CD4-positive, CD25-positive, alpha-beta regulatory T cell (primary cell): ENCODE measurements at regions not wholly inside any gene's neighbourhood (a gene's known extent, or its start where the extent isn't known, plus 50 kb on each side); places are given as distances from the start of the nearest gene placed in this dataset.

Experiments used
- ATAC-seq, 2 donors: fragments of 150-1000 bp; cut with Tn5 transposase; one replicate each; pipeline ENCODE4 v1.10.0; 2021; ENCODE audit warnings: low read depth in 2 of 2, moderate number of reproducible peaks in 2 of 2, moderate library complexity in 1 of 2
- DNase-seq, 3 donors: peaks; one replicate each; pipeline versions ENCODE4 v3.0.0 to v3.0.0-alpha.2; 2012 to 2022; ENCODE audit warnings: mixed read lengths in 1 of 3
- H3K27ac ChIP-seq: one replicate; pipeline ENCODE4 v1.7.0; 2013; ENCODE audit warnings: mild to moderate bottlenecking, low read length; ENCODE audit not compliant: insufficient read depth, poor library complexity, severe bottlenecking
- H3K27me3 ChIP-seq: one replicate; pipeline ENCODE4 v1.7.0; 2013; ENCODE audit warnings: low read length; ENCODE audit not compliant: control insufficient read depth, insufficient read depth
- H3K36me3 ChIP-seq: one replicate; pipeline ENCODE4 v1.7.0; 2013; ENCODE audit warnings: mild to moderate bottlenecking, low read length, moderate library complexity; ENCODE audit not compliant: control insufficient read depth, insufficient read depth
- H3K4me1 ChIP-seq: 2 replicates; pipeline ENCODE4 v1.7.0; 2013; ENCODE audit warnings: mild to moderate bottlenecking, low read length; ENCODE audit not compliant: insufficient read depth, control insufficient read depth, poor library complexity, severe bottlenecking
- H3K4me3 ChIP-seq: one replicate; pipeline ENCODE4 v1.7.0; 2013; ENCODE audit warnings: low read depth, mild to moderate bottlenecking, low read length, moderate library complexity
- H3K9me3 ChIP-seq, 2 experiments: 1 replicate in 1 of 2; 2 replicates in 1 of 2; pipeline ENCODE4 v1.7.0; 2013; ENCODE audit warnings: low read length in 2 of 2, mild to moderate bottlenecking in 1 of 2, moderate library complexity in 1 of 2; ENCODE audit not compliant: control insufficient read depth in 2 of 2
- H3K27ac Mint-ChIP-seq, 3 donors: one replicate each; pipeline ENCODE4 v1.8.0; 2020 to 2022; ENCODE audit warnings: mild to moderate bottlenecking in 3 of 3, mixed read lengths in 3 of 3, moderate library complexity in 2 of 3
- H3K27me3 Mint-ChIP-seq: one replicate; pipeline ENCODE4 v1.8.0; 2022; ENCODE audit warnings: mild to moderate bottlenecking, mixed read lengths
- H3K36me3 Mint-ChIP-seq: one replicate; pipeline ENCODE4 v1.8.0; 2020; ENCODE audit warnings: mixed read lengths
- H3K4me1 Mint-ChIP-seq, 4 donors: one replicate each; pipeline ENCODE4 v1.8.0; 2020 to 2022; ENCODE audit warnings: mixed read lengths in 4 of 4, mild to moderate bottlenecking in 1 of 4
- H3K4me3 Mint-ChIP-seq, 4 donors: one replicate each; pipeline ENCODE4 v1.8.0; 2020 to 2022; ENCODE audit warnings: mild to moderate bottlenecking in 4 of 4, mixed read lengths in 4 of 4, moderate library complexity in 3 of 4
- H3K9me3 Mint-ChIP-seq, 7 donors: one replicate each; pipeline ENCODE4 v1.8.0; 2020 to 2022; ENCODE audit warnings: mixed read lengths in 7 of 7, mild to moderate bottlenecking in 3 of 7, moderate library complexity in 2 of 7

DNA sequence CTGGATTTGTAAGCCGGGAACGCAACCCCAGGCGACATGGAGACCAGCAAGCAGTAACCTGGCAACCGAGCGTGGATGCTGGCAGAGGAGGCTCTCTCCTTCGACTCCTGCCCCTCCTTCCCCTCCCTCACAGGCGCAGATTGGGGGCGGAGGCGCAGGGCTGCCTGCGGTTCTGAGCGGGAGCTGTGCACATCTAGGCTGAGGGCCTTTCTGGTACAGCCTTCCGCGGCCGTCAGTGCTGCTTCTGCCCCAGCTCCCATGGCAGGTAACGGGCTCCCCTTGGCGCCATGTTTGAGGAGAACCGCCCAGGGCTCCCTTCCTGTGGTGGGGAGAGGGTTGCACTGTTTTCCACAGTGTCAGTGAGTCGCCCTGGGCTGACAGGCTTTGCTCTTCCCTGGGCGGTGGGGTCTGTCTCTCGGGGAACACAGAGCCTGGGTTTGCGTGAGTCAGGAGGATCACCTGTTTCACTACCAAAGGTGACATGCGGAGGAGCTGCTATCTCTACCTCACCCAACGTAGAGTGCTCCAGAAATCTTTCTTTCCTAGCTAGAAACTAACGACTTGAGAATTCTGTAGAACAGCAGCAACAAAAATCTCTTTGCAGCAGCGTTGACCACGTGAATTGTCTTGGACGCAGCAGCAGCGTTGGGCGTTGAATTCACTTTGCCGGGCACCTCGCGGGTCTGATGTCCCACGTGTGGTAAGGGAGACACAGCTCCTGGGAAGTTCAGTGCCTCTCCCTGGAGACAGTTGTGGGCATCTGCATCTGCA lies 154.8 kb upstream of the COBL start:
- no peaks in the 10 kb centered on the region for H3K36me3 Mint-ChIP-seq
- H3K36me3 ChIP-seq = no peaks in the 10 kb centered on the region
- no peak overlapping the region for H3K27ac ChIP-seq
- H3K27me3 ChIP-seq = no peaks in the 10 kb centered on the region
- no peak overlapping the region for H3K4me3 Mint-ChIP-seq
- H3K4me1 Mint-ChIP-seq = no peaks in the 10 kb centered on the region
- ATAC-seq (no peak), DNase-seq (no peak)
- H3K9me3 ChIP-seq = no peaks in the 10 kb centered on the region
- no peak overlapping the region for H3K4me3 ChIP-seq
- no peaks in the 10 kb centered on the region for H3K4me1 ChIP-seq
- peaks cover 0 to 13% (median 0%) of the 10 kb centered on the region in 7 donors for H3K9me3 Mint-ChIP-seq
- H3K27me3 Mint-ChIP-seq = no peaks in the 10 kb centered on the region
- H3K27ac Mint-ChIP-seq = no peak overlapping the region

- Mint-ChIP-seq H3K4me3 (no peak overlapping the region), H3K27me3 (no peaks in the 10 kb centered on the region), H3K9me3 (peaks cover 0 to 8% (median 3%) of the 10 kb centered on the region in 7 donors), H3K36me3 (no peaks in the 10 kb centered on the region), H3K4me1 (no peaks in the 10 kb centered on the region), H3K27ac (no peak overlapping the region)
- Histone ChIP-seq H3K4me3 (no peak overlapping the region), H3K4me1 (no peaks in the 10 kb centered on the region), H3K27ac (no peak overlapping the region), H3K36me3 (no peaks in the 10 kb centered on the region), H3K27me3 (no peaks in the 10 kb centered on the region), H3K9me3 (no peaks in the 10 kb centered on the region)
- no peak for ATAC-seq
- DNase-seq = peak in 1 of 3 donors; percentile 1
These were observed 150.9 kb upstream of the COBL start for GRCh38 chr7:51467384-51468017.

- H3K36me3 ChIP-seq = no peaks in the 10 kb centered on the region
- Mint-ChIP-seq H3K27me3 (peaks cover 6% of the 10 kb centered on the region), H3K27ac (no peak overlapping the region), H3K4me1 (no peaks in the 10 kb centered on the region), H3K4me3 (no peak overlapping the region), H3K9me3 (peaks cover 0 to 9% (median 2%) of the 10 kb centered on the region in 7 donors), H3K36me3 (no peaks in the 10 kb centered on the region)
- no peaks in the 10 kb centered on the region for H3K27me3 ChIP-seq
- ATAC-seq = no peak
- no peak overlapping the region for H3K4me3 ChIP-seq
- H3K27ac ChIP-seq = no peak overlapping the region
- no peaks in the 10 kb centered on the region for H3K9me3 ChIP-seq
- DNase-seq = no peak
- no peaks in the 10 kb centered on the region for H3K4me1 ChIP-seq
These were observed 143.2 kb upstream of the COBL start for GRCh38 chr7:51459809-51460208.

DNA sequence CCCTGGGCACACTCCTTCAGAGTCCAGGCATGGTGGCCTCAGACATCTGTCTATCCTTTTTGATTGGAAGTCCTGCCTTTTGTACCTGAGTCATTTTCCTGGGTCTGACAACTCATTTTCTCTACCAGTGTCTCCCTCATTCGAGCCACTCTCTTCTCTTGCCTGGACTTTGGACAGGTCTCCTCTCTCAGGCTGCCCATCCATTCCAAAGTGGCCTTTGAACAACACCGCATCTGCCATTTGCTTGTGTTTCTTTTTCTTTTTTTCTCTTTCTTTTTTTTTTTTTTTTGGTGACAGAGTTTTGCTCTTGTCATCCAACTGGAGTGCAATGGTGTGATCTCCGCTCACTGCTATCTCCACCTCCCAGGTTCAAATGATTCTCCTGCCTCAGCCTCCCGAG lies 142.1 kb upstream of the COBL start:
- DNase-seq (no peak), ATAC-seq (no peak)
- Histone ChIP-seq H3K4me1 (no peaks in the 10 kb centered on the region), H3K27ac (no peak overlapping the region), H3K4me3 (no peak overlapping the region), H3K9me3 (no peaks in the 10 kb centered on the region), H3K27me3 (no peaks in the 10 kb centered on the region), H3K36me3 (no peaks in the 10 kb centered on the region)
- Mint-ChIP-seq H3K27me3 (peaks cover 6% of the 10 kb centered on the region), H3K9me3 (peaks cover 0 to 9% (median 0%) of the 10 kb centered on the region in 7 donors), H3K27ac (no peak overlapping the region), H3K4me3 (no peak overlapping the region), H3K4me1 (no peaks in the 10 kb centered on the region), H3K36me3 (no peaks in the 10 kb centered on the region)

- H3K4me1 ChIP-seq = no peaks in the 10 kb centered on the region
- no peaks in the 10 kb centered on the region for H3K9me3 ChIP-seq
- H3K27ac ChIP-seq = no peak overlapping the region
- H3K27me3 ChIP-seq = no peaks in the 10 kb centered on the region
- DNase-seq (no peak), ATAC-seq (no peak)
- Mint-ChIP-seq H3K4me3 (no peak overlapping the region), H3K4me1 (no peaks in the 10 kb centered on the region), H3K27ac (no peak overlapping the region), H3K36me3 (no peaks in the 10 kb centered on the region), H3K9me3 (peaks cover 0 to 6% (median 0%) of the 10 kb centered on the region in 7 donors), H3K27me3 (peaks cover 6% of the 10 kb centered on the region)
- no peak overlapping the region for H3K4me3 ChIP-seq
- no peaks in the 10 kb centered on the region for H3K36me3 ChIP-seq
These were observed 140.5 kb upstream of the COBL start for GRCh38 chr7:51457079-51457478.

- Mint-ChIP-seq H3K4me1 (no peaks in the 10 kb centered on the region), H3K27ac (no peak overlapping the region), H3K27me3 (peaks cover 6% of the 10 kb centered on the region), H3K4me3 (no peak overlapping the region), H3K9me3 (peaks cover 0 to 6% (median 0%) of the 10 kb centered on the region in 7 donors), H3K36me3 (no peaks in the 10 kb centered on the region)
- ATAC-seq (no peak), DNase-seq (no peak)
- Histone ChIP-seq H3K27ac (no peak overlapping the region), H3K27me3 (no peaks in the 10 kb centered on the region), H3K9me3 (no peaks in the 10 kb centered on the region), H3K4me1 (no peaks in the 10 kb centered on the region), H3K36me3 (no peaks in the 10 kb centered on the region), H3K4me3 (no peak overlapping the region)
These were observed 139.9 kb upstream of the COBL start for GRCh38 chr7:51456431-51457060.

- Histone ChIP-seq H3K4me1 (no peaks in the 10 kb centered on the region), H3K27me3 (no peaks in the 10 kb centered on the region), H3K27ac (no peak overlapping the region), H3K36me3 (no peaks in the 10 kb centered on the region), H3K9me3 (no peaks in the 10 kb centered on the region), H3K4me3 (no peak overlapping the region)
- ATAC-seq = no peak
- Mint-ChIP-seq H3K4me1 (no peaks in the 10 kb centered on the region), H3K9me3 (peaks cover 0 to 6% (median 0%) of the 10 kb centered on the region in 7 donors), H3K4me3 (no peak overlapping the region), H3K27ac (no peak overlapping the region), H3K27me3 (peaks cover 6% of the 10 kb centered on the region), H3K36me3 (no peaks in the 10 kb centered on the region)
- no peak for DNase-seq
These were observed 139.3 kb upstream of the COBL start for GRCh38 chr7:51455948-51456347.
